ENCODE measurements at regions not wholly inside any gene's neighbourhood (a gene's known extent, or its start where the extent isn't known, plus 50 kb on each side); places are given as distances from the start of the nearest gene placed in this dataset.

DNA sequence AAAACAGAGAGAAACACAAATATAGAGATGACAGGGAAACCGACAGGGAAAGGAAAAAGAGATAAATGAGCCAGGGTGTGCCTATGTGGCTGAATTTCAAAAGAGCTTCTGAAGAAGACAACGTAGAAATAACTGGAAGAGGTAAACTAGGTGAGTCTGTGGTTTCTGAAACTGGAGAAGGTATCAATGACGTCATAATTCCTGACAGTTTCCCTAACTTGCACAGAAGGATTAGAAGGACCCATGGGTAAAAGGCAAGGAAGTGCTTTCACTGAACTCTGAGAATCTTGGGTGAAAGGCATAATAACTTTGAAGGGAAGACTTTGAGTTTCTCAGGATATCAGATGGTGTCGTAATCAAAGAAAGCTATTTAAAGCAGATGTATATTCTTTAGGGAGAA lies 790.8 kb upstream of the NUDT12 start:
- TF ChIP-seq, protein P1, sequence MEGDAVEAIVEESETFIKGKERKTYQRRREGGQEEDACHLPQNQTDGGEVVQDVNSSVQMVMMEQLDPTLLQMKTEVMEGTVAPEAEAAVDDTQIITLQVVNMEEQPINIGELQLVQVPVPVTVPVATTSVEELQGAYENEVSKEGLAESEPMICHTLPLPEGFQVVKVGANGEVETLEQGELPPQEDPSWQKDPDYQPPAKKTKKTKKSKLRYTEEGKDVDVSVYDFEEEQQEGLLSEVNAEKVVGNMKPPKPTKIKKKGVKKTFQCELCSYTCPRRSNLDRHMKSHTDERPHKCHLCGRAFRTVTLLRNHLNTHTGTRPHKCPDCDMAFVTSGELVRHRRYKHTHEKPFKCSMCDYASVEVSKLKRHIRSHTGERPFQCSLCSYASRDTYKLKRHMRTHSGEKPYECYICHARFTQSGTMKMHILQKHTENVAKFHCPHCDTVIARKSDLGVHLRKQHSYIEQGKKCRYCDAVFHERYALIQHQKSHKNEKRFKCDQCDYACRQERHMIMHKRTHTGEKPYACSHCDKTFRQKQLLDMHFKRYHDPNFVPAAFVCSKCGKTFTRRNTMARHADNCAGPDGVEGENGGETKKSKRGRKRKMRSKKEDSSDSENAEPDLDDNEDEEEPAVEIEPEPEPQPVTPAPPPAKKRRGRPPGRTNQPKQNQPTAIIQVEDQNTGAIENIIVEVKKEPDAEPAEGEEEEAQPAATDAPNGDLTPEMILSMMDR (IDR thresholded peaks at IDR 0.05; ENCODE audit: unreplicated experiment): no peak
- H3K36me3 Mint-ChIP-seq (ENCODE audit: low read depth, unreplicated experiment): no peaks in the 10 kb centered on the region
- no peak overlapping the region for H3K4me3 Mint-ChIP-seq (ENCODE audit: unreplicated experiment)
- no peak overlapping the region for H3K27ac Mint-ChIP-seq (ENCODE audit: unreplicated experiment)
- H3K27me3 Mint-ChIP-seq (ENCODE audit: unreplicated experiment): no peaks in the 10 kb centered on the region
- DNase-seq (ENCODE audit: low spot score): no peak
- no peaks in the 10 kb centered on the region for H3K9me3 Mint-ChIP-seq (ENCODE audit: unreplicated experiment)
- no peaks in the 10 kb centered on the region for H3K4me1 Mint-ChIP-seq (ENCODE audit: unreplicated experiment)

DNA sequence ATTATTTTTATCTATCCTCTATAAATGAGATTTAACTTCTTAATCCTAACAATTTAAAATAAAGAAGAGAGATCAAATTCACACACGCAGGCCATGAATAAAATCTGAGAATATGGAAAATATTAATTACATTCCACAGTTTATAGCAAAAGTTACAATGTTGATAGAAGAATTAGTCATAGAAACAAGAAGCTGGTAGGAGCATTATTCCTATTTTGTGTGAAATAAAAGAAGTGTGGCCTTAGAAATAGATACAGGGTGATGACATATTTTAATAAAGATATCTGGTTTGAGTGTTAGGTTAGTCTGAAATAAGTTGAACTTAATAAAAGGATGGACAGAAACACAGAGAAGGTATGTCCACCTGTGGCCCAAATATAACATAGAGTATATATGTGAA lies 790.4 kb upstream of the NUDT12 start:
- no peak for DNase-seq (ENCODE audit: low spot score)
- Mint-ChIP-seq H3K36me3 (ENCODE audit: low read depth, unreplicated experiment) (no peaks in the 10 kb centered on the region), H3K4me3 (ENCODE audit: unreplicated experiment) (no peak overlapping the region), H3K27me3 (ENCODE audit: unreplicated experiment) (no peaks in the 10 kb centered on the region), H3K27ac (ENCODE audit: unreplicated experiment) (no peak overlapping the region), H3K4me1 (ENCODE audit: unreplicated experiment) (no peaks in the 10 kb centered on the region), H3K9me3 (ENCODE audit: unreplicated experiment) (no peaks in the 10 kb centered on the region)
- TF ChIP-seq, protein P1 (IDR thresholded peaks at IDR 0.05; ENCODE audit: unreplicated experiment): no peak

DNA sequence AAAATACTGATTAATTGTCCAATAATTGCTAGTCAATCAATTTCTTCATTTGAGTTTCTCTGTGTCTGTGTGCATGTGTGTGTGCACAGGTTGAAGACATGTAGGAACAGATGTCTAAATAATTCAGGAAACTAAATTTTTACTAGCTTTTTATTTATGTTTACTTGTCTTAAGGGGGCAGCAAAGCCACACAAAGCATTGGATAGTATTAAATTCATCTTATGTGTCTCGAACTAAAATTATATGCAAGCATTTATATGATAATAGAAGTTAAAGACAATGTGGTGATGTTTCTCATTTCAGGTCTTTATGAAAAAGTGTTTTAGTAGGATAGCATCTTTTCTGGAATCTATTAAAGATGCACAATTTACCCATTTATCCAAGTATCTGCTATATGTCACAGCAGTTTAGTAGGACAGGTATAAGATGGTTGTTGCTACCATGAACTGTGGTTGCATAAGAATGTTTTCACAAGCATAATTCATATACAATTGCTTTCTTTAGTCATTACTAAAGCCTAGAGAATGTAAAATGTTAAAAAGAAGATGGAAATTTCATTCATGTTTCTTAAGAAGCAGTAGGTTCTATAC lies 784.6 kb upstream of the NUDT12 start:
- no peaks in the 10 kb centered on the region for H3K9me3 Mint-ChIP-seq (ENCODE audit: unreplicated experiment)
- no peak for DNase-seq (ENCODE audit: low spot score)
- H3K27ac Mint-ChIP-seq (ENCODE audit: unreplicated experiment): no peak overlapping the region
- H3K36me3 Mint-ChIP-seq (ENCODE audit: low read depth, unreplicated experiment): no peaks in the 10 kb centered on the region
- TF ChIP-seq, protein P1 (IDR thresholded peaks at IDR 0.05; ENCODE audit: unreplicated experiment): no peak
- H3K4me3 Mint-ChIP-seq (ENCODE audit: unreplicated experiment): no peak overlapping the region
- H3K27me3 Mint-ChIP-seq (ENCODE audit: unreplicated experiment): no peaks in the 10 kb centered on the region
- H3K4me1 Mint-ChIP-seq (ENCODE audit: unreplicated experiment): no peaks in the 10 kb centered on the region

DNA sequence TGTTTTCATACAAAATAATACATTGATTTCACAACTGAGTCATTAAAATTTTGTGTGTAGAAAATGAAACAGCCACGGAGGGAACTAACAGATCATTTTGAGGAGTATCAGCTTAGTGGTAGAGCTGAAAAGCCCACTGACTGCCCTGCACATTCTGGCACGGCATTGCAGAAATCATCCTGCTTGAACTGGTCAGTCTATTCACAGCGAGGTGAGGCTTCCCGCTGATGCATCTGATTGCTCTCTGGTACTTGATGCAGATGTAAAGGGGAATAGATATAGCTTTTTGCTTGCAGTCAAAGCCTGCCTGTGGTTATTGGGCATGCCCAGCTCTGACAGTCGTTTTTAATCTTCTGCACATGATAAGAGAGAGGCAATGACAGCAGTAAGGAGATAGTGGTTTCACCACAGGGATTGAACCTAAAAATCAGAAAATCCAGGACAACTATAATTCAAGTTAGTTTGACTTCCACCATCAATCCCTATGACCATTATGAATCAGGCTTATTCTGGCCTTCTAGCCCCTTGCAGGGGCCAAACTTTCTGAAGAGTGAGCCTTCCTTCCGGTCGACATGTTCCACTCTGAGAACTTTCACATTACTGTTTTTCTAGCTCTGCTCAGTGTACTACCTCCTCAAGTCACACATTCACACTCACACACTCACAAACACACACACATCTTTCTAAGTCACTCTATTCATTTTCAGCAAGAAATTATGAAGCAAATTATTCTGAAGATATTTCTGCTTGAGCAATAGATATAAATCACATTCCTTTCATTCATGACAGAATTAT lies 782.8 kb upstream of the NUDT12 start:
- H3K27ac Mint-ChIP-seq (ENCODE audit: unreplicated experiment): no peak overlapping the region
- no peak overlapping the region for H3K4me3 Mint-ChIP-seq (ENCODE audit: unreplicated experiment)
- no peaks in the 10 kb centered on the region for H3K27me3 Mint-ChIP-seq (ENCODE audit: unreplicated experiment)
- DNase-seq (ENCODE audit: low spot score): no peak
- no peaks in the 10 kb centered on the region for H3K4me1 Mint-ChIP-seq (ENCODE audit: unreplicated experiment)
- TF ChIP-seq, protein P1 (IDR thresholded peaks at IDR 0.05; ENCODE audit: unreplicated experiment): no peak
- H3K36me3 Mint-ChIP-seq (ENCODE audit: low read depth, unreplicated experiment): no peaks in the 10 kb centered on the region
- no peaks in the 10 kb centered on the region for H3K9me3 Mint-ChIP-seq (ENCODE audit: unreplicated experiment)

DNA sequence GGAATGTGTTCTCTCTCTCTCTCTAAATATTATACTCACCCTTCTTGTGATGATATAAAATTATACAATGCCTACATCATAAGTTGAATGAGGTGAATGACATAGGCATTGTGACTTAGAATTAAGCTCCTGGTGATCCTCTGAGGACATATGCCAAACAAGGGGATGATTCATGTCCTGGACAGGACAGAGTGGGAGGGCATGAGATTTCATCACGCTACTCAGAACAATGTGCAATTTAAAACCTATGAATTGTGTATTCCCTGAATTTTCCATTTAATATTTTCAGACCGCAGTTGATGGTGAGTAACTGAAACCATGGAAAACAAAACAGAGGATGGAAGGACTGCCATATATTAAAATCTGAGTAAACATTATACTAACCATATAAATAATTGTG lies 782.2 kb upstream of the NUDT12 start:
- DNase-seq (ENCODE audit: low spot score): no peak
- Mint-ChIP-seq H3K27ac (ENCODE audit: unreplicated experiment) (no peak overlapping the region), H3K36me3 (ENCODE audit: low read depth, unreplicated experiment) (no peaks in the 10 kb centered on the region), H3K4me3 (ENCODE audit: unreplicated experiment) (no peak overlapping the region), H3K27me3 (ENCODE audit: unreplicated experiment) (no peaks in the 10 kb centered on the region), H3K9me3 (ENCODE audit: unreplicated experiment) (no peaks in the 10 kb centered on the region), H3K4me1 (ENCODE audit: unreplicated experiment) (no peaks in the 10 kb centered on the region)
- TF ChIP-seq, protein P1 (IDR thresholded peaks at IDR 0.05; ENCODE audit: unreplicated experiment): no peak

Data from endothelial cell (in vitro differentiated cells).